ENCODE measurements at regions not wholly inside any gene's neighbourhood (a gene's known extent, or its start where the extent isn't known, plus 50 kb on each side); places are given as distances from the start of the nearest gene placed in this dataset.

DNA sequence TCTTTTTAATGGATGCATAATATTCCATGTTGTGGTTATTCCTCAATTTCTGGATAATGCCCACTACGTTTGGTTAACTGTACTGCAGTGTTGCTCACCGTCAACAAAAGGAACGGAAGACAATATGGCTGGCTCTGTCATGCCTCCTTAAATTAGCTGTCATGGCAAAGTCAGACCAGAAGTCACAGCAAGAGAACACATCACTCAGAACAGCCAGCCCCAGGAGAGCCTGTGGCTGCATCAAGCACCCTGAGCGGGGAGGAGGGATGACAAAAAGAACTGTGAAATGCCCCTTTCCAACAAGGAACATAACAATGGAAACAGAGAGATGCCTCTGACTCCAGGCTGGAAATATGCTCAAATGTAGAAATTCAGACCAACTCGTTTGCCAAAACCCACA lies 366.0 kb upstream of the ZNF507 start (continued):
- no peak for TF ChIP-seq REST (IDR thresholded peaks at IDR 0.05)
- no peak for TF ChIP-seq FOXA2 (IDR thresholded peaks at IDR 0.05)
- no peak for TF ChIP-seq HNF4A (conservative IDR thresholded peaks at IDR 0.05)
- TF ChIP-seq EGR1 (IDR thresholded peaks at IDR 0.05; ENCODE audit: low read depth in 2 of 2): no peak
- no peak for TF ChIP-seq TAF1 (conservative IDR thresholded peaks at IDR 0.05)
- no peak for TF ChIP-seq JUND (IDR thresholded peaks at IDR 0.05)

- no peaks in the 10 kb centered on the region for H3K36me3 ChIP-seq (ENCODE audit: control insufficient read depth in 4 of 4, insufficient read depth in 3 of 4, low read depth in 1 of 4, low read length in 3 of 4)
- WGBS: 84% methylated on average over 23 of the region's 23 CpGs
- no peak overlapping the region for H3K9ac ChIP-seq (ENCODE audit: low read depth in 1 of 2, low read length in 2 of 2)
- no peaks in the 10 kb centered on the region for H3K4me1 ChIP-seq (ENCODE audit: control insufficient read depth in 4 of 4, insufficient read depth in 4 of 4, low read length in 3 of 4)
- peaks cover 0 to 3% (median 0%) of the 10 kb centered on the region in 4 donors for H3K27me3 ChIP-seq (ENCODE audit: control insufficient read depth in 4 of 4, insufficient read depth in 4 of 4, low read length in 3 of 4)
- H3K9me3 ChIP-seq (ENCODE audit: control insufficient read depth in 4 of 4, low read length in 3 of 4): peaks cover 0 to under 1% (median 0%) of the 10 kb centered on the region in 4 donors
- no peak overlapping the region for H3K27ac ChIP-seq (ENCODE audit: low read depth in 1 of 2, low read length in 2 of 2)
- DNase-seq (ENCODE audit: low spot score): peak; percentile 12
- TF ChIP-seq SP1 (IDR thresholded peaks at IDR 0.05) (no peak), TAF1 (conservative IDR thresholded peaks at IDR 0.05) (no peak), CTCF (IDR thresholded peaks at IDR 0.05; ENCODE audit: low read depth, low read length, missing input control) (no peak), RXRA (IDR thresholded peaks at IDR 0.05) (no peak)
- TF ChIP-seq, protein P1, sequence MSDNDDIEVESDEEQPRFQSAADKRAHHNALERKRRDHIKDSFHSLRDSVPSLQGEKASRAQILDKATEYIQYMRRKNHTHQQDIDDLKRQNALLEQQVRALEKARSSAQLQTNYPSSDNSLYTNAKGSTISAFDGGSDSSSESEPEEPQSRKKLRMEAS (IDR thresholded peaks at IDR 0.05): no peak
- TF ChIP-seq, protein P2, sequence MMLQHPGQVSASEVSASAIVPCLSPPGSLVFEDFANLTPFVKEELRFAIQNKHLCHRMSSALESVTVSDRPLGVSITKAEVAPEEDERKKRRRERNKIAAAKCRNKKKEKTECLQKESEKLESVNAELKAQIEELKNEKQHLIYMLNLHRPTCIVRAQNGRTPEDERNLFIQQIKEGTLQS (IDR thresholded peaks at IDR 0.05): no peak
- H3K4me3 ChIP-seq (ENCODE audit: low read depth in 1 of 3, low read length in 3 of 3): no peak overlapping the region
Measured at GRCh38 chr19:31979949-31980670, 365.3 kb upstream of the ZNF507 start.

DNA sequence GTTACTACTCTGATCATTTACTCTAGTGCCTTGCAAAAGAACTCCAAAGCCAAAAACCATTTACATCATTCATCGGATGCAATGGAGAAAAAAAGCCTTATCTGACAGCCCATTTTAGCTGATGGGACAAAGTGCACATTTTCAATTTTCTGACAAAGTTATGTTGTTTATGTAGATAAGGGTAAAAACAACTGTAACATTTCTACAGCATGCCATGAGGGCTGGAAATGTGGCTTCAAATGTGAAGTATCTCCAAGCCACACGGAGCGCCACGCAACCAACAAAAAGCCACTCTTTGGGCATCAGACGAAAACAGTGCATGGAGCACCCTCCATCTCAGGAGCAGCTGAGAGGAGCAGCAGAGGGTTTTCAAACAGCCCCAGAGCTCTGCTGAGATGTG lies 364.6 kb upstream of the ZNF507 start:
- no peak overlapping the region for H3K27ac ChIP-seq (ENCODE audit: low read depth in 1 of 2, low read length in 2 of 2)
- H3K9me3 ChIP-seq (ENCODE audit: control insufficient read depth in 4 of 4, low read length in 3 of 4): peaks cover 0 to 8% (median 3%) of the 10 kb centered on the region in 4 donors
- H3K4me3 ChIP-seq (ENCODE audit: low read depth in 1 of 3, low read length in 3 of 3): no peak overlapping the region
- H3K27me3 ChIP-seq (ENCODE audit: control insufficient read depth in 4 of 4, insufficient read depth in 4 of 4, low read length in 3 of 4): peaks cover 0 to 3% (median 0%) of the 10 kb centered on the region in 4 donors
- no peak for DNase-seq (ENCODE audit: low spot score)
- H3K4me1 ChIP-seq (ENCODE audit: control insufficient read depth in 4 of 4, insufficient read depth in 4 of 4, low read length in 3 of 4): no peaks in the 10 kb centered on the region
- no peaks in the 10 kb centered on the region for H3K36me3 ChIP-seq (ENCODE audit: control insufficient read depth in 4 of 4, insufficient read depth in 3 of 4, low read depth in 1 of 4, low read length in 3 of 4)
- H3K9ac ChIP-seq (ENCODE audit: low read depth in 1 of 2, low read length in 2 of 2): no peak overlapping the region
- 91% methylated on average over 5 of the region's 5 CpGs for WGBS
- TF ChIP-seq NR2F2 (IDR thresholded peaks at IDR 0.05): no peak
- no peak for TF ChIP-seq CTCF (IDR thresholded peaks at IDR 0.05; ENCODE audit: low read depth, low read length, missing input control)
- TF ChIP-seq, protein P2 (IDR thresholded peaks at IDR 0.05): no peak
- no peak for TF ChIP-seq EGR1 (IDR thresholded peaks at IDR 0.05; ENCODE audit: low read depth in 2 of 2)
- no peak for TF ChIP-seq JUND (IDR thresholded peaks at IDR 0.05)
- no peak for TF ChIP-seq RAD21 (IDR thresholded peaks at IDR 0.05)
- TF ChIP-seq SP1 (IDR thresholded peaks at IDR 0.05): no peak
- no peak for TF ChIP-seq HNF4G (IDR thresholded peaks at IDR 0.05)
- no peak for TF ChIP-seq GABPA (IDR thresholded peaks at IDR 0.05 in 1 of 2, conservative IDR thresholded peaks at IDR 0.05 in 1 of 2)
- no peak for TF ChIP-seq FOXA1 (IDR thresholded peaks at IDR 0.05)
- no peak for TF ChIP-seq REST (IDR thresholded peaks at IDR 0.05)
